Activated naive CD4-positive, alpha-beta T cell treated with anti-CD3 and anti-CD28 coated beads, Interleukin-2, amount 10 ng/mL, durations not matched to agents 7 days and 5 days (primary cell): ENCODE measurements at regions not wholly inside any gene's neighbourhood (a gene's known extent, or its start where the extent isn't known, plus 50 kb on each side); places are given as distances from the start of the nearest gene placed in this dataset.

Experiments used
- CTCF ChIA-PET: fragments of 350-600 bp; sonication (Branson Sonifier 250); formaldehyde crosslinking; loops from one replicate; lab custom pipeline; 2021; ENCODE audit warnings: antibody characterized with exemption; lab: Charles Lee
- DNase-seq: peaks from one replicate; pipeline ENCODE4 v3.0.0-alpha.2; 2020
- H3K27ac Mint-ChIP-seq: one replicate; pipeline ENCODE4 v1.8.0; 2021; ENCODE audit warnings: mild to moderate bottlenecking, moderate library complexity, mixed read lengths
- H3K27me3 Mint-ChIP-seq: one replicate; pipeline ENCODE4 v1.8.0; 2021; ENCODE audit warnings: mild to moderate bottlenecking, mixed read lengths
- H3K36me3 Mint-ChIP-seq: one replicate; pipeline ENCODE4 v1.8.0; 2021; ENCODE audit warnings: mixed read lengths
- H3K4me1 Mint-ChIP-seq: one replicate; pipeline ENCODE4 v1.8.0; 2021; ENCODE audit warnings: mixed read lengths
- H3K4me3 Mint-ChIP-seq: one replicate; pipeline ENCODE4 v1.8.0; 2021; ENCODE audit warnings: mild to moderate bottlenecking, moderate library complexity, mixed read lengths
- H3K9me3 Mint-ChIP-seq: one replicate; pipeline ENCODE4 v1.8.0; 2021; ENCODE audit warnings: mixed read lengths

GRCh38 chr3:66103729-66104128, 65.0 kb upstream of the MAGI1 start:
- DNase-seq = no peak
- Mint-ChIP-seq H3K4me3 (no peak overlapping the region), H3K9me3 (no peaks in the 10 kb centered on the region), H3K36me3 (no peaks in the 10 kb centered on the region), H3K27ac (no peak overlapping the region), H3K27me3 (no peaks in the 10 kb centered on the region), H3K4me1 (peaks cover 3% of the 10 kb centered on the region)
- CTCF ChIA-PET = no interaction called here

DNA sequence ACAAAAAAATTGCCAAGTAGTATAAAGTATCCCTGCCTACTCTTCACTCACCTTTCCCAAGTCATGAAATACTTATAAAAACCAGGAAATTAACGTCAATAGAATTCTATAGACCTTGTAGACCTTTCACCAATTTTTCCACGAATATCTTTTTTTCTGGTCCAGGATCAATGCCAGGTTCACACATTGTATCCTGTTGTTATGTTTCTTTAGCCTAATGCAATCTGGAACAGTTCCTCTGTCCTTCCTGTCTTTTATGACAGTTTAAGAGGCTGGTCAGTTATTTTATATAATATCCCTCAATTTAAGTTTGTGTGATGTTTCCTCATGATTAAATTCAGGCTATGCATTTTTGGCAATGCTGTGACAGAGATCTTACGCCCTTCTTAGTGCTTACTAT, 63.2 kb upstream of the MAGI1 start:
- Mint-ChIP-seq H3K4me1 (peaks cover 3% of the 10 kb centered on the region), H3K27ac (no peak overlapping the region), H3K36me3 (no peaks in the 10 kb centered on the region), H3K27me3 (no peaks in the 10 kb centered on the region), H3K9me3 (no peaks in the 10 kb centered on the region), H3K4me3 (no peak overlapping the region)
- DNase-seq = no peak
- CTCF ChIA-PET = no interaction called here

- H3K4me1 Mint-ChIP-seq = no peaks in the 10 kb centered on the region
- H3K27ac Mint-ChIP-seq = no peak overlapping the region
- H3K9me3 Mint-ChIP-seq = no peaks in the 10 kb centered on the region
- no peaks in the 10 kb centered on the region for H3K36me3 Mint-ChIP-seq
- CTCF ChIA-PET = no interaction called here
- DNase-seq = no peak
- no peak overlapping the region for H3K4me3 Mint-ChIP-seq
- H3K27me3 Mint-ChIP-seq = no peaks in the 10 kb centered on the region
These were observed 60.9 kb upstream of the MAGI1 start for GRCh38 chr3:66099541-66100065.

GRCh38 chr3:66098436-66098835, 59.7 kb upstream of the MAGI1 start:
- H3K36me3 Mint-ChIP-seq = no peaks in the 10 kb centered on the region
- DNase-seq = no peak
- H3K27ac Mint-ChIP-seq = no peak overlapping the region
- CTCF ChIA-PET = no interaction called here
- H3K9me3 Mint-ChIP-seq = no peaks in the 10 kb centered on the region
- no peak overlapping the region for H3K4me3 Mint-ChIP-seq
- H3K27me3 Mint-ChIP-seq = no peaks in the 10 kb centered on the region
- no peaks in the 10 kb centered on the region for H3K4me1 Mint-ChIP-seq

- Mint-ChIP-seq H3K36me3 (no peaks in the 10 kb centered on the region), H3K27me3 (no peaks in the 10 kb centered on the region), H3K4me3 (no peak overlapping the region), H3K4me1 (no peaks in the 10 kb centered on the region), H3K27ac (no peak overlapping the region), H3K9me3 (no peaks in the 10 kb centered on the region)
- CTCF ChIA-PET = no interaction called here
- no peak for DNase-seq
These were observed 58.9 kb upstream of the MAGI1 start for GRCh38 chr3:66097647-66098046.

- Mint-ChIP-seq H3K4me3 (no peak overlapping the region), H3K27me3 (no peaks in the 10 kb centered on the region), H3K36me3 (no peaks in the 10 kb centered on the region), H3K27ac (no peak overlapping the region), H3K9me3 (no peaks in the 10 kb centered on the region), H3K4me1 (no peaks in the 10 kb centered on the region)
- no peak for DNase-seq
- CTCF ChIA-PET = no interaction called here
These were observed 56.7 kb upstream of the MAGI1 start for GRCh38 chr3:66095295-66096001.

GRCh38 chr3:66093981-66094380, 55.3 kb upstream of the MAGI1 start:
- no peaks in the 10 kb centered on the region for H3K27me3 Mint-ChIP-seq
- CTCF ChIA-PET = no interaction called here
- H3K4me3 Mint-ChIP-seq = no peak overlapping the region
- H3K36me3 Mint-ChIP-seq = no peaks in the 10 kb centered on the region
- no peaks in the 10 kb centered on the region for H3K4me1 Mint-ChIP-seq
- H3K9me3 Mint-ChIP-seq = no peaks in the 10 kb centered on the region
- no peak for DNase-seq
- no peak overlapping the region for H3K27ac Mint-ChIP-seq

DNA sequence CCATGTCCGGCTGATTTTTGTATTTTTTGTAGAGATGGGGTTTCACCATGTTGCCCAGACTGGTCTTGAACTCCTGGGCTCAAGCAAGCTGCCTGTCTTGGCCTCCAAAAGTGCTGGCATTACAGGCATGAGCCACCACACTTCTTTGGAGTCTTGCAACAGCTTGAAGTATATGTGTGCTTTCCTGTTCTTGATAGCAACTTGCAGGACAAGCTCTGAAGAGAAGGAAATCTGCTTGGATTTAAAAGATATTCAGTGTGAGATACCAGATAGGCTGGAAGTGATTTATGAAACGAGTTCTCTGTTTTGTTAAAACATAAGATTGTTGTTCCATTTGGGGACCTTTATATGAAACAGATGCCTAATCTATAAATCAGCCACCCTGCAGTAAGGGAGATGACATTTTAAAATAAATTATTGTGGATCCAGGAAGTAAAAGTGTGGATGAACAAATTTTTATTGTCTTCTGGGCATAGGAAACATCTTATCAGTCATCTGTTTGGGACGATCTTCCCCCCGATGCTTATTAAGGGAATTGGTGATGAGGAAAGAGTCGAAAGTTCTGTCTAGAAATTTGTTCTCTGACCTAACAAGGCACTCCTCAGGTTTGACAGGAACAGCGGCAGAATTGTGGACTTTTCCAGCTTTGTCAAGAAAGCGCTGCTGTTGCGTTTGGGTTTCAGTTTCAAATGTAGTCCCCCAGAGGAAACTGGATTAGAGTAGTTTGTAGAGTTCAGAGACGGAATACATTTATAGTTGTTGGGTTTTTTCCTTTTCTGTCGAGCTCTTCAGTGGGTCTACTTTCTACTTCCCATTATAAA, 53.7 kb upstream of the MAGI1 start:
- Mint-ChIP-seq H3K27me3 (no peaks in the 10 kb centered on the region), H3K4me3 (no peak overlapping the region), H3K4me1 (no peaks in the 10 kb centered on the region), H3K9me3 (no peaks in the 10 kb centered on the region), H3K36me3 (no peaks in the 10 kb centered on the region), H3K27ac (no peak overlapping the region)
- no peak for DNase-seq
- CTCF ChIA-PET = interaction anchor here (0.7 kb wide), 1 partner anchor 26 kb away, joined by 3 read pairs; no protein-coding TSS in a partner anchor
